ENCODE measurements at regions not wholly inside any gene's neighbourhood (a gene's known extent, or its start where the extent isn't known, plus 50 kb on each side); places are given as distances from the start of the nearest gene placed in this dataset.

DNA sequence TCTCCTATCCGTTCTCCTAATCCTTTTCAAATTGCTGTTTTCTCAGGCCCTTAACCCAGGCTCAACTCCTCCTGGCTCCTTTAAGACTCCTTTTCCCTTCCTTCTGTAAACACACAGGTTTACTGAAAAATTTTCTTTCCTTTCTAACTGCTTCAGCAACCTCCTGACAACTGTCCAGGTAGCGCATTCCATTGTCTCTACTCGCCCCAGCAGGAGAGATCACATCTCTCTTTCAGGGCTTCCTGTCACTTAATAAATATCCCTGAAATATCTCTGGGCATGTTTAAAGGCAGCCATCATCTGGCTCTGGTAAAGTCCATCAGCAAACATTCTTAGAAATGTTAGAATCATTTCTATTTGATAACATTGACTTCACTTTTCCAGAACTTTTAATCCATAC lies 211.2 kb upstream of the PTBP2 start:
- DNase-seq (ENCODE audit: low read depth in 1 of 2, low spot score in 1 of 2), result no peak
- no peak for TF ChIP-seq SPI1 (IDR thresholded peaks at IDR 0.05; ENCODE audit: borderline replicate concordance, low read depth)
- TF ChIP-seq, protein P1, sequence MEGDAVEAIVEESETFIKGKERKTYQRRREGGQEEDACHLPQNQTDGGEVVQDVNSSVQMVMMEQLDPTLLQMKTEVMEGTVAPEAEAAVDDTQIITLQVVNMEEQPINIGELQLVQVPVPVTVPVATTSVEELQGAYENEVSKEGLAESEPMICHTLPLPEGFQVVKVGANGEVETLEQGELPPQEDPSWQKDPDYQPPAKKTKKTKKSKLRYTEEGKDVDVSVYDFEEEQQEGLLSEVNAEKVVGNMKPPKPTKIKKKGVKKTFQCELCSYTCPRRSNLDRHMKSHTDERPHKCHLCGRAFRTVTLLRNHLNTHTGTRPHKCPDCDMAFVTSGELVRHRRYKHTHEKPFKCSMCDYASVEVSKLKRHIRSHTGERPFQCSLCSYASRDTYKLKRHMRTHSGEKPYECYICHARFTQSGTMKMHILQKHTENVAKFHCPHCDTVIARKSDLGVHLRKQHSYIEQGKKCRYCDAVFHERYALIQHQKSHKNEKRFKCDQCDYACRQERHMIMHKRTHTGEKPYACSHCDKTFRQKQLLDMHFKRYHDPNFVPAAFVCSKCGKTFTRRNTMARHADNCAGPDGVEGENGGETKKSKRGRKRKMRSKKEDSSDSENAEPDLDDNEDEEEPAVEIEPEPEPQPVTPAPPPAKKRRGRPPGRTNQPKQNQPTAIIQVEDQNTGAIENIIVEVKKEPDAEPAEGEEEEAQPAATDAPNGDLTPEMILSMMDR (IDR thresholded peaks at IDR 0.05; ENCODE audit: insufficient read depth, low read length), result no peak
- TF ChIP-seq, protein P2, sequence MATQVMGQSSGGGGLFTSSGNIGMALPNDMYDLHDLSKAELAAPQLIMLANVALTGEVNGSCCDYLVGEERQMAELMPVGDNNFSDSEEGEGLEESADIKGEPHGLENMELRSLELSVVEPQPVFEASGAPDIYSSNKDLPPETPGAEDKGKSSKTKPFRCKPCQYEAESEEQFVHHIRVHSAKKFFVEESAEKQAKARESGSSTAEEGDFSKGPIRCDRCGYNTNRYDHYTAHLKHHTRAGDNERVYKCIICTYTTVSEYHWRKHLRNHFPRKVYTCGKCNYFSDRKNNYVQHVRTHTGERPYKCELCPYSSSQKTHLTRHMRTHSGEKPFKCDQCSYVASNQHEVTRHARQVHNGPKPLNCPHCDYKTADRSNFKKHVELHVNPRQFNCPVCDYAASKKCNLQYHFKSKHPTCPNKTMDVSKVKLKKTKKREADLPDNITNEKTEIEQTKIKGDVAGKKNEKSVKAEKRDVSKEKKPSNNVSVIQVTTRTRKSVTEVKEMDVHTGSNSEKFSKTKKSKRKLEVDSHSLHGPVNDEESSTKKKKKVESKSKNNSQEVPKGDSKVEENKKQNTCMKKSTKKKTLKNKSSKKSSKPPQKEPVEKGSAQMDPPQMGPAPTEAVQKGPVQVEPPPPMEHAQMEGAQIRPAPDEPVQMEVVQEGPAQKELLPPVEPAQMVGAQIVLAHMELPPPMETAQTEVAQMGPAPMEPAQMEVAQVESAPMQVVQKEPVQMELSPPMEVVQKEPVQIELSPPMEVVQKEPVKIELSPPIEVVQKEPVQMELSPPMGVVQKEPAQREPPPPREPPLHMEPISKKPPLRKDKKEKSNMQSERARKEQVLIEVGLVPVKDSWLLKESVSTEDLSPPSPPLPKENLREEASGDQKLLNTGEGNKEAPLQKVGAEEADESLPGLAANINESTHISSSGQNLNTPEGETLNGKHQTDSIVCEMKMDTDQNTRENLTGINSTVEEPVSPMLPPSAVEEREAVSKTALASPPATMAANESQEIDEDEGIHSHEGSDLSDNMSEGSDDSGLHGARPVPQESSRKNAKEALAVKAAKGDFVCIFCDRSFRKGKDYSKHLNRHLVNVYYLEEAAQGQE (IDR thresholded peaks at IDR 0.05; ENCODE audit: insufficient replicate concordance, low read depth), result no peak
- TF ChIP-seq GABPA (IDR thresholded peaks at IDR 0.05; ENCODE audit: low read depth), result no peak
- no peak for TF ChIP-seq POLR2AphosphoS5 (IDR thresholded peaks at IDR 0.05; ENCODE audit: low read depth)
- no peaks in the 10 kb centered on the region for H3K27me3 ChIP-seq (ENCODE audit: insufficient read depth, poor library complexity, severe bottlenecking)
- no peak overlapping the region for H3K27ac ChIP-seq (replicated peaks)
- no peak overlapping the region for H3K4me3 ChIP-seq (replicated peaks; ENCODE audit: insufficient read depth, low read length)

DNA sequence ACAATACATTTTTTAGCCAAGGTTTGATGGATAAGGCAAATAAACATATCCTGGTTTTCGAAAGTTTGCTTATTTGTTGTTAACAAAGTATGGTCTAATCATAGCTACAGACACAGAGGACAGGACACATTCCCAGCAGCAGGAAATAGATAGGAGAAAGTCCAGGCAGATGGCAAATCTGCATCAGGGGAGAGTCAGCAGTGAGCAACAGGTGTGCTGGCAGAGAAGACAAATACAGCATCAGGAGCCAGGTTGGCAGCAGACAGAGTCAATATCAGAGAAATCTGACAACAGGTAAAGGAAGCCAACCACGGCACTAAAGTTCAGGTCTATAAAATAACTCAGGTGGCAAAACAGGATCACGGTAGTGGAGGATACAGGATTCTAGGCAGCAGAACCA lies 210.7 kb upstream of the PTBP2 start:
- no peak for DNase-seq (ENCODE audit: low read depth in 1 of 2, low spot score in 1 of 2)
- TF ChIP-seq, protein P1 (IDR thresholded peaks at IDR 0.05; ENCODE audit: insufficient read depth, low read length), result no peak
- TF ChIP-seq GABPA (IDR thresholded peaks at IDR 0.05; ENCODE audit: low read depth) (no peak), POLR2AphosphoS5 (IDR thresholded peaks at IDR 0.05; ENCODE audit: low read depth) (no peak), SPI1 (IDR thresholded peaks at IDR 0.05; ENCODE audit: borderline replicate concordance, low read depth) (no peak)
- TF ChIP-seq, protein P2 (IDR thresholded peaks at IDR 0.05; ENCODE audit: insufficient replicate concordance, low read depth), result no peak

DNA sequence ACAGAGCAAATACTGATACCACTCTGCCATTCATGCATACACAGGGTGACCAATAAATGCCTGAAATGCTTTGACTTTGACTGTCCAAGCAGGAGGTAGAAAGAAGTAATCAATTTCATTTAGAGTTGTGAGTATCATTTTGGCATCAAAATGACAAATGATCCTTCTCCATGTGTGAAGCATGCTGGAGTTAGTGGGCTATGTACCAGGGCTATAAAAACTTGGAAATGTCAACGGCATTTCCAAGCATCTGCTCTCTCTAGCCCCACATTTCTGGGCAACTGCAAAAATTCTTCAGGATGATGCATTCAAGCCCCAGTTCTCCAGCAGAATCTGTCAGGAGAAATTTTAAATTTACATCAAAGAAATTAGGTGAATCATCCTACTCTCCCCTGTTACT lies 208.4 kb upstream of the PTBP2 start:
- TF ChIP-seq, protein P2 (IDR thresholded peaks at IDR 0.05; ENCODE audit: insufficient replicate concordance, low read depth), result no peak
- TF ChIP-seq POLR2AphosphoS5 (IDR thresholded peaks at IDR 0.05; ENCODE audit: low read depth) (no peak), SPI1 (IDR thresholded peaks at IDR 0.05; ENCODE audit: borderline replicate concordance, low read depth) (no peak), GABPA (IDR thresholded peaks at IDR 0.05; ENCODE audit: low read depth) (no peak)
- TF ChIP-seq, protein P1 (IDR thresholded peaks at IDR 0.05; ENCODE audit: insufficient read depth, low read length), result no peak
- DNase-seq (ENCODE audit: low read depth in 1 of 2, low spot score in 1 of 2), result no peak
- H3K4me3 ChIP-seq (replicated peaks; ENCODE audit: insufficient read depth, low read length), result no peak overlapping the region
- H3K27me3 ChIP-seq (ENCODE audit: insufficient read depth, poor library complexity, severe bottlenecking), result no peaks in the 10 kb centered on the region
- H3K27ac ChIP-seq (replicated peaks), result no peak overlapping the region

More for the DNA sequence above, 210.7 kb upstream of the PTBP2 start:
- no peak overlapping the region for H3K4me3 ChIP-seq (replicated peaks; ENCODE audit: insufficient read depth, low read length)
- H3K27me3 ChIP-seq (ENCODE audit: insufficient read depth, poor library complexity, severe bottlenecking), result no peaks in the 10 kb centered on the region
- no peak overlapping the region for H3K27ac ChIP-seq (replicated peaks)
